T-cell (primary cell): ENCODE measurements at regions not wholly inside any gene's neighbourhood (a gene's known extent, or its start where the extent isn't known, plus 50 kb on each side); places are given as distances from the start of the nearest gene placed in this dataset.

Source experiments
- ATAC-seq, 4 experiments: fragments of 200-7000 bp in 3 of 4; fragments of 150-1000 bp in 1 of 4; cut with Tn5 transposase; replicated peaks in 1 of 4; 1 replicate in 3 of 4; 2 replicates in 1 of 4; pipeline ENCODE4 v1.10.0; 2021; ENCODE audit warnings: moderate library complexity in 3 of 4, mild to moderate bottlenecking in 2 of 4, moderate number of reproducible peaks in 1 of 4
- CTCF ChIA-PET, 2 donors: fragments of 300-600 bp; sonication (Branson Sonifier 250); formaldehyde crosslinking; loops; one replicate each; lab custom pipeline; 2022; ENCODE audit warnings: antibody characterized with exemption in 2 of 2; lab: Charles Lee
- POLR2A ChIA-PET, 2 donors: fragments of 300-600 bp; sonication (Branson Sonifier 250); formaldehyde crosslinking; loops; one replicate each; lab custom pipeline; 2022; ENCODE audit warnings: antibody characterized with exemption in 2 of 2; lab: Charles Lee
- DNase-seq, 35 experiments: peaks; one replicate each; pipeline versions ENCODE4 v3.0.0 to v3.0.0-alpha.2; 2013 to 2023
- H3K27ac ChIP-seq: one replicate; pipeline ENCODE4 v1.5.1; 2013; ENCODE audit warnings: low read length
- H3K27me3 ChIP-seq, 2 experiments: replicated peaks in 1 of 2; 1 replicate in 1 of 2; 2 replicates in 1 of 2; pipeline versions ENCODE4 v1.6.1 to v1.7.0; 2013; ENCODE audit warnings: low read length in 1 of 2, mixed read lengths in 1 of 2; ENCODE audit not compliant: control insufficient read depth in 2 of 2, insufficient read depth in 2 of 2; ENCODE audit errors: extremely low read depth in 1 of 2
- H3K36me3 ChIP-seq, 2 donors: 1 replicate in 1 of 2; 2 replicates in 1 of 2; pipeline versions ENCODE4 v1.6.1 to v1.7.0; 2013; ENCODE audit warnings: low read length in 1 of 2; ENCODE audit not compliant: control insufficient read depth in 2 of 2, insufficient read depth in 1 of 2; ENCODE audit errors: extremely low read depth in 1 of 2
- H3K4me1 ChIP-seq, 2 experiments: 1 replicate in 1 of 2; 2 replicates in 1 of 2; pipeline versions ENCODE4 v1.6.1 to v1.7.0; 2013; ENCODE audit warnings: low read length in 2 of 2, mixed read lengths in 1 of 2; ENCODE audit not compliant: insufficient read depth in 2 of 2, control insufficient read depth in 1 of 2; ENCODE audit errors: extremely low read depth in 1 of 2
- H3K4me3 ChIP-seq, 2 donors: 1 replicate in 1 of 2; 2 replicates in 1 of 2; pipeline versions ENCODE4 v1.5.1 to v1.7.0; 2013; ENCODE audit warnings: mild to moderate bottlenecking in 2 of 2, low read length in 1 of 2, moderate library complexity in 1 of 2; ENCODE audit not compliant: control insufficient read depth in 1 of 2; ENCODE audit errors: extremely low read depth in 1 of 2
- H3K9me3 ChIP-seq: 2 replicates; pipeline ENCODE4 v1.7.0; 2013
- H3K27ac Mint-ChIP-seq, 2 donors: one replicate each; pipeline ENCODE4 v1.8.0; 2020 to 2021; ENCODE audit warnings: mild to moderate bottlenecking in 2 of 2, mixed read lengths in 2 of 2
- H3K27me3 Mint-ChIP-seq, 2 donors: one replicate each; pipeline ENCODE4 v1.8.0; 2021 to 2022; ENCODE audit warnings: mixed read lengths in 2 of 2
- H3K36me3 Mint-ChIP-seq: one replicate; pipeline ENCODE4 v1.8.0; 2021; ENCODE audit warnings: mixed read lengths
- H3K4me1 Mint-ChIP-seq, 3 donors: one replicate each; pipeline ENCODE4 v1.8.0; 2020 to 2022; ENCODE audit warnings: mixed read lengths in 3 of 3, mild to moderate bottlenecking in 1 of 3
- H3K4me3 Mint-ChIP-seq, 3 donors: one replicate each; pipeline ENCODE4 v1.8.0; 2020 to 2022; ENCODE audit warnings: mild to moderate bottlenecking in 3 of 3, mixed read lengths in 3 of 3, moderate library complexity in 3 of 3
- H3K9me3 Mint-ChIP-seq, 3 donors: one replicate each; pipeline ENCODE4 v1.8.0; 2020 to 2022; ENCODE audit warnings: mixed read lengths in 3 of 3
- WGBS: methylation state at CpG from one replicate; pipeline ENCODE4 v1.1.5; 2013; ENCODE audit warnings: missing lambda C conversion rate; ENCODE audit not compliant: insufficient coverage; 5-methylcytosine and 5-hydroxymethylcytosine counted together

DNA sequence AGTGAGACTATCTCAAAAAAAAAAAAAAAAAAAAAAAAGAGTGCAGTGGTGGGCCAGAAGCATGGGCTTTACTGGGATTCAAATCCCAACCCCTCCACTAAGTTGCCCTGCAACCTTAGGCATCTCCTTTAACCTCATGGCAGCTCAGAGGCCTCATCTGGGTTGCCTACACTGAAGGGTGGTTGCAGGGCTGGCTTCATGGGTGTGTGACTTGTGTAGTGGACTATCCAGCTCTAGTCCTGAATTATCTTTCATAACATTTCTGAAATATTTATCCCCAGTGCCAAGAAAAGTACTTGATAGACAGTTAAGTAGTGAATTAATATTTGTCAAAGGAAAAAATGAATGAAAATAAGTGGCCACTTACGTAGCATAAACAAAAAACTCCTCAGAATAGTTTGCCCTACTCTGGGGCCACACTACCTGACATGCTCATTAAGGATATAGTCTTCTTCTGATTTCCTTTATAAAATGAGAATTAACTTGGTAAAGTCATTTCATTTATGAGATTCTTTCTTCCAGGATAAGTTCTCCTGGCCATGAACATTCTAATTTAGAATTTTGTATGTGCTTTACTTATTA, 116.0 kb upstream of the SYT13 start:
- Histone ChIP-seq H3K27ac (no peak overlapping the region), H3K4me3 (no peak overlapping the region), H3K36me3 (no peaks in the 10 kb centered on the region), H3K4me1 (no peaks in the 10 kb centered on the region), H3K27me3 (peaks cover 0 to 10% of the 10 kb centered on the region in 2 experiments), H3K9me3 (no peaks in the 10 kb centered on the region)
- ChIA-PET CTCF (no interaction called here), POLR2A (no interaction called here)
- DNase-seq (no peak), ATAC-seq (no peak)
- no peaks in the 10 kb centered on the region for H3K4me1 Mint-ChIP-seq
- H3K4me3 Mint-ChIP-seq = no peak overlapping the region
- no peaks in the 10 kb centered on the region for H3K36me3 Mint-ChIP-seq
- H3K27me3 Mint-ChIP-seq = peaks cover 10 to 12% of the 10 kb centered on the region in 2 donors
- WGBS = no CpG with 5 or more reads among the region's 1 CpG
- no peak overlapping the region for H3K27ac Mint-ChIP-seq
- no peaks in the 10 kb centered on the region for H3K9me3 Mint-ChIP-seq

GRCh38 chr11:45400591-45400990, 114.5 kb upstream of the SYT13 start:
- H3K4me3 ChIP-seq = no peak overlapping the region
- POLR2A ChIA-PET = no interaction called here
- ATAC-seq = no peak
- H3K27ac ChIP-seq = no peak overlapping the region
- H3K4me1 Mint-ChIP-seq = no peaks in the 10 kb centered on the region
- peaks cover 0 to 13% of the 10 kb centered on the region in 2 experiments for H3K27me3 ChIP-seq
- H3K9me3 Mint-ChIP-seq = no peaks in the 10 kb centered on the region
- WGBS = 64% methylated on average over 4 of the region's 8 CpGs
- no peak overlapping the region for H3K27ac Mint-ChIP-seq
- H3K36me3 Mint-ChIP-seq = no peaks in the 10 kb centered on the region
- no peaks in the 10 kb centered on the region for H3K4me1 ChIP-seq
- H3K4me3 Mint-ChIP-seq = no peak overlapping the region
- peaks cover 12% of the 10 kb centered on the region in 2 donors for H3K27me3 Mint-ChIP-seq
- no peak for DNase-seq
- CTCF ChIA-PET = interaction anchor here (0.7 to 0.9 kb wide), 2 partner anchors 9 to 473 kb away, joined by 3 read pairs; no protein-coding TSS in a partner anchor
- H3K9me3 ChIP-seq = no peaks in the 10 kb centered on the region
- no peaks in the 10 kb centered on the region for H3K36me3 ChIP-seq

DNA sequence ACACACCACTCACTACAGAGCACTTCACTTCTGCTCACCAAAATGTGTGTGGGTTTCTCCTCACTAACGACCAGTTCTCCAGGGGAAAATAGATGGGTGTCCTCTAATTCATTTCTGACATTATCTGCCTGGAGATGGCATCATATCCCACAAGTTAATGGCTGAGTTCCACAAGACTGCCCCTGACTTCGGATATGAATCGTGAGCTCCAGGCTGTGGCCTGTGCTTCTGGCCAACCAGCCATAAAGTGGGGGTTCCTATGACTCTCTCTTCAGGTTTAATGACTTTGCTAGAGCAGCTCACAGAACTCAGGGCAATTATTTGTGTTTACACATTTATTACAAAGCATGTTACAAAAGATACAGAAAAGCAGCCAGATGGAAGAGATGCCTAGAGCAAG, 113.0 kb upstream of the SYT13 start:
- POLR2A ChIA-PET = no interaction called here
- no peak overlapping the region for H3K4me3 Mint-ChIP-seq
- Histone ChIP-seq H3K9me3 (no peaks in the 10 kb centered on the region), H3K4me1 (no peaks in the 10 kb centered on the region), H3K27ac (no peak overlapping the region), H3K4me3 (no peak overlapping the region), H3K27me3 (peaks cover 0 to 20% of the 10 kb centered on the region in 2 experiments), H3K36me3 (no peaks in the 10 kb centered on the region)
- CTCF ChIA-PET = interaction anchor here in 1 of 2 donors (1.2 kb wide), 1 partner anchor 28 kb away, joined by 3 read pairs; no protein-coding TSS in a partner anchor
- no peaks in the 10 kb centered on the region for H3K36me3 Mint-ChIP-seq
- 95% methylated on average over 2 of the region's 3 CpGs for WGBS
- peaks cover 3 to 5% of the 10 kb centered on the region in 2 donors for H3K27me3 Mint-ChIP-seq
- no peak overlapping the region for H3K27ac Mint-ChIP-seq
- no peaks in the 10 kb centered on the region for H3K4me1 Mint-ChIP-seq
- DNase-seq (no peak), ATAC-seq (no peak)
- no peaks in the 10 kb centered on the region for H3K9me3 Mint-ChIP-seq

DNA sequence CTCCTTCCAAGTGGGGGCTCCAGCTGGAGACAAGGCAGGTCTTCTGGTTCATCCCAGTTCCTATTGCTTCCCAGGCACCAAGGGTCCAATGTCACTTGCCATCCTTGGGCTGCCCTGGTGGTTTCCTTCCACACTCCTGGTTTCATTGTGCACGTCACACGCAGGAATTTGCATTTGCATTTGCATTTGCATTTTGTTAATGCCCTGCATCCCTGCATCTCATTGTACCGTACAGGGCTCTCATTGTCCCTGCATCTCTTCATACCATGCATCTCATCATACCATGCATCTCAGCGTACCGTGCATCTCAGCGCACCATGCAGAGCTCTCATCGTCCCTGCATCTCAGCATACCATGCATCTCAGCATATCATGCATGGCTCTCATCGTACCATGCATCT, 112.2 kb upstream of the SYT13 start:
- Mint-ChIP-seq H3K9me3 (no peaks in the 10 kb centered on the region), H3K4me1 (no peaks in the 10 kb centered on the region), H3K4me3 (no peak overlapping the region), H3K27ac (no peak overlapping the region), H3K36me3 (no peaks in the 10 kb centered on the region), H3K27me3 (peaks cover 0 to 2% of the 10 kb centered on the region in 2 donors)
- ATAC-seq (no peak), DNase-seq (no peak)
- H3K9me3 ChIP-seq = no peaks in the 10 kb centered on the region
- POLR2A ChIA-PET = no interaction called here
- 91% methylated on average over 8 of the region's 8 CpGs for WGBS
- CTCF ChIA-PET = interaction anchor here (0.6 to 1.2 kb wide), 2 partner anchors 9 to 27 kb away, joined by 3 read pairs; no protein-coding TSS in a partner anchor
- H3K27me3 ChIP-seq = peaks cover 0 to 23% of the 10 kb centered on the region in 2 experiments
- no peak overlapping the region for H3K27ac ChIP-seq
- H3K36me3 ChIP-seq = no peaks in the 10 kb centered on the region
- no peaks in the 10 kb centered on the region for H3K4me1 ChIP-seq
- no peak overlapping the region for H3K4me3 ChIP-seq

- H3K4me1 Mint-ChIP-seq = no peaks in the 10 kb centered on the region
- CTCF ChIA-PET = no interaction called here
- POLR2A ChIA-PET = no interaction called here
Observed at GRCh38 chr11:45396394-45396793, 110.3 kb upstream of the SYT13 start.

GRCh38 chr11:45395947-45396346, 109.8 kb upstream of the SYT13 start:
- no peaks in the 10 kb centered on the region for H3K36me3 ChIP-seq
- ATAC-seq (no peak), DNase-seq (no peak)
- no peak overlapping the region for H3K27ac Mint-ChIP-seq
- no peak overlapping the region for H3K4me3 ChIP-seq
- peaks cover 0 to 21% of the 10 kb centered on the region in 2 experiments for H3K27me3 ChIP-seq
- no peaks in the 10 kb centered on the region for H3K36me3 Mint-ChIP-seq
- H3K9me3 ChIP-seq = no peaks in the 10 kb centered on the region
- no peaks in the 10 kb centered on the region for H3K4me1 Mint-ChIP-seq
- POLR2A ChIA-PET = no interaction called here
- no peak overlapping the region for H3K27ac ChIP-seq
- CTCF ChIA-PET = no interaction called here
- WGBS = 46% methylated on average over 2 of the region's 5 CpGs
- H3K27me3 Mint-ChIP-seq = peaks cover 0 to 4% of the 10 kb centered on the region in 2 donors
- H3K9me3 Mint-ChIP-seq = no peaks in the 10 kb centered on the region
- no peaks in the 10 kb centered on the region for H3K4me1 ChIP-seq
- no peak overlapping the region for H3K4me3 Mint-ChIP-seq

More at GRCh38 chr11:45396394-45396793, 110.3 kb upstream of the SYT13 start:
- no peaks in the 10 kb centered on the region for H3K9me3 Mint-ChIP-seq
- Histone ChIP-seq H3K27me3 (peaks cover 0 to 25% of the 10 kb centered on the region in 2 experiments), H3K27ac (no peak overlapping the region), H3K36me3 (no peaks in the 10 kb centered on the region), H3K4me1 (no peaks in the 10 kb centered on the region), H3K4me3 (no peak overlapping the region), H3K9me3 (no peaks in the 10 kb centered on the region)
- H3K4me3 Mint-ChIP-seq = no peak overlapping the region
- H3K27ac Mint-ChIP-seq = no peak overlapping the region
- 83% methylated on average over 4 of the region's 4 CpGs for WGBS
- H3K36me3 Mint-ChIP-seq = no peaks in the 10 kb centered on the region
- peaks cover 0 to 4% of the 10 kb centered on the region in 2 donors for H3K27me3 Mint-ChIP-seq
- ATAC-seq (no peak), DNase-seq (no peak)
